Mesothelial cell of epicardium (in vitro differentiated cells): ENCODE measurements at regions not wholly inside any gene's neighbourhood (a gene's known extent, or its start where the extent isn't known, plus 50 kb on each side); places are given as distances from the start of the nearest gene placed in this dataset.

Experiments used
- DNase-seq, 2 experiments: peaks; one replicate each; pipeline ENCODE4 v3.0.0; 2021; ENCODE audit warnings: low spot score in 2 of 2; ENCODE audit not compliant: unreplicated experiment in 2 of 2
- H3K27ac Mint-ChIP-seq: 2 replicates; pipeline ENCODE4 v1.8.0; 2021; ENCODE audit warnings: mixed read lengths
- H3K27me3 Mint-ChIP-seq: 2 replicates; pipeline ENCODE4 v1.8.0; 2021; ENCODE audit warnings: low read depth, mixed read lengths
- H3K36me3 Mint-ChIP-seq: 2 replicates; pipeline ENCODE4 v1.8.0; 2021; ENCODE audit warnings: mixed read lengths
- H3K4me1 Mint-ChIP-seq: 2 replicates; pipeline ENCODE4 v1.8.0; 2021; ENCODE audit warnings: mixed read lengths
- H3K4me3 Mint-ChIP-seq: 2 replicates; pipeline ENCODE4 v1.8.0; 2021; ENCODE audit warnings: mild to moderate bottlenecking, moderate library complexity, mixed read lengths
- H3K9me3 Mint-ChIP-seq: 2 replicates; pipeline ENCODE4 v1.8.0; 2021; ENCODE audit warnings: mixed read lengths
- CTCF ChIP-seq: fragments of 200-600 bp; sonication (generic); IDR thresholded peaks from one replicate; pipeline ENCODE4 v1.5.0; 2021; ENCODE audit warnings: antibody characterized with exemption; ENCODE audit not compliant: unreplicated experiment

GRCh38 chr13:85163063-85163462 lies 636.2 kb downstream of the SLITRK6 start:
- Mint-ChIP-seq H3K27me3 (no peaks in the 10 kb centered on the region), H3K4me3 (no peak overlapping the region), H3K9me3 (peaks cover 28% of the 10 kb centered on the region), H3K36me3 (peaks cover 2% of the 10 kb centered on the region), H3K4me1 (peaks cover 4% of the 10 kb centered on the region), H3K27ac (no peak overlapping the region)
- TF ChIP-seq CTCF, result no peak
- DNase-seq, result no peak

GRCh38 chr13:85148009-85148408 lies 651.2 kb downstream of the SLITRK6 start:
- Mint-ChIP-seq H3K4me3 (no peak overlapping the region), H3K4me1 (peaks cover 5% of the 10 kb centered on the region), H3K36me3 (no peaks in the 10 kb centered on the region), H3K27ac (no peak overlapping the region), H3K9me3 (no peaks in the 10 kb centered on the region), H3K27me3 (no peaks in the 10 kb centered on the region)
- DNase-seq, result no peak
- no peak for TF ChIP-seq CTCF

DNA sequence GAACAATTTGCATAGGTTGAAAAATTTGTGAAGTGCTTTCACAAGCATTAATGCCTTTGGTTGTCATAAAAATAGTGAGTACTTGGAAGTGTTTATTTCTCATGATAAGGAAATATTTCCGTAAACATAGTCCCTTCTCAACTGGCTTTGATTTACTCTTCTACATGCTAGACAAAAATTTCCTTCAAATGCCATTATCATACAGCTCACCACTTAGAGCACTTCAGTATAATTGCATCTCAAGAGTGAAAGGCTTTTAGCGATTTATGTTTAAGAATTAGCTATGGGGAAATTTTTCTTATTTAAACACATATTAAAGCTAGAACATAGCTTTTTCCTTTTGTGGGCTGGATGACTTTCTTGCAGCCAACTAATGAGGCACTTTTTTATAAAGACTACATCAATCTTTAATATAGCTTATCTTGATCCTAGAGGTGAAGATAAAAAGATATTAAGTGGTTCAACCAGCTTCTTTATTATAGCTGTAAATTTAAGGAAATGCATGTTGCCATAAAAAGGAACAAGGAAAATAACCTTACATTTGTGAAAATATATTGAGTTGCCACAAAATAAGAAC lies 656.8 kb downstream of the SLITRK6 start:
- H3K4me1 Mint-ChIP-seq, result peaks cover 41% of the 10 kb centered on the region
- no peaks in the 10 kb centered on the region for H3K9me3 Mint-ChIP-seq
- no peak overlapping the region for H3K4me3 Mint-ChIP-seq
- H3K27me3 Mint-ChIP-seq, result no peaks in the 10 kb centered on the region
- H3K27ac Mint-ChIP-seq, result peak overlapping the region; percentile 77
- H3K36me3 Mint-ChIP-seq, result no peaks in the 10 kb centered on the region
- TF ChIP-seq CTCF, result no peak
- DNase-seq, result no peak

DNA sequence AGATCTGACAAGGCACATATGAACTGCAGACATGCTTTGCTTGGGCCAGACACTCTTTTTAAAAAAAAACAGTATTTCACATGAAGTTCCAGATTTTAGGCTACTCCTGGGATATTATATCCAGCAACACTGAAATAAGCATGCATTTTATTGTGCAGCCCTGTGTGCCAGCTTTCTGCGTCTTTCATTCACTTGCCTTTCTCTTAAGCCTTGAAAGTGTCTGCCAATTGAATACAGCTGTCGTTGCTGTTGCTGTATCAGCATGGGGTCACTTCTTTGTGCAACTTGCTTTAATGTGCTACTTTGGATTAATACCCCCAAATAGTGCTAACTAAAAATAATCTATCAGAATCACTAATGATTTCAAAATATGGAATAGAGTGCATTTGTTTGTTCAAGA lies 657.8 kb downstream of the SLITRK6 start:
- no peak for TF ChIP-seq CTCF
- Mint-ChIP-seq H3K36me3 (no peaks in the 10 kb centered on the region), H3K4me1 (peaks cover 41% of the 10 kb centered on the region), H3K27me3 (no peaks in the 10 kb centered on the region), H3K4me3 (no peak overlapping the region), H3K27ac (no peak overlapping the region), H3K9me3 (no peaks in the 10 kb centered on the region)
- DNase-seq, result no peak

GRCh38 chr13:85140192-85140591 lies 659.0 kb downstream of the SLITRK6 start:
- no peak for DNase-seq
- Mint-ChIP-seq H3K36me3 (no peaks in the 10 kb centered on the region), H3K4me1 (peaks cover 41% of the 10 kb centered on the region), H3K9me3 (no peaks in the 10 kb centered on the region), H3K4me3 (no peak overlapping the region), H3K27me3 (no peaks in the 10 kb centered on the region), H3K27ac (no peak overlapping the region)
- no peak for TF ChIP-seq CTCF

- no peak for DNase-seq
- Mint-ChIP-seq H3K4me1 (peaks cover 36% of the 10 kb centered on the region), H3K4me3 (no peak overlapping the region), H3K27ac (no peak overlapping the region), H3K36me3 (no peaks in the 10 kb centered on the region), H3K9me3 (peaks cover 3% of the 10 kb centered on the region), H3K27me3 (no peaks in the 10 kb centered on the region)
- no peak for TF ChIP-seq CTCF
These were observed 661.7 kb downstream of the SLITRK6 start for GRCh38 chr13:85137516-85137915.
